ENCODE measurements at regions not wholly inside any gene's neighbourhood (a gene's known extent, or its start where the extent isn't known, plus 50 kb on each side); places are given as distances from the start of the nearest gene placed in this dataset.

DNA sequence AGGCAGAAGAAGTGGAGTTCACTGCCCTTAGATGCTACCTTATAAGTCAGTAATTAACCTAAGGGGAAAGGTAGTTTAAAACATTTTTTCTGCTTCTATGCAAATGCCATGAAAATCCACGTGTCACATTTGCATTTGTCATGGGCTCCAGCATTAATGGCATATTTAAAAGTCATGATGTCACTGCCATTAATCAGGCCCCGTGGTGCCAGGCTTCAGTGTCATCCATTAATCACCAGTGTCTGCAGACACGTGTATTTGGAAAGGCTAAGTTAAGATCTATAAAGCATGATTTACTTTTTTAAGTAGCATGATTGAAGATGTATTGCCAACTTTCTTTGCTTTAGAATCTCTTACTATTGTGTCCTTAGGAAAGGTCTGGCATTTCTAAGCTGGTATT, 857.8 kb downstream of the TUSC7 start:
- Histone ChIP-seq H3K79me2 (no peaks in the 10 kb centered on the region), H2AFZ (no peak overlapping the region), H3K9me3 (ENCODE audit: control insufficient read depth, low read length) (no peaks in the 10 kb centered on the region), H3K27me3 (ENCODE audit: control insufficient read depth, insufficient read depth, low read length) (no peaks in the 10 kb centered on the region), H3K9ac (no peak overlapping the region), H3K27ac (no peak overlapping the region), H3K36me3 (ENCODE audit: control insufficient read depth, insufficient read depth, low read length) (no peaks in the 10 kb centered on the region), H3K4me2 (ENCODE audit: low read length) (no peak overlapping the region), H3K4me1 (no peaks in the 10 kb centered on the region), H3K4me3 (ENCODE audit: low read depth, low read length) (no peak overlapping the region)
- TF ChIP-seq, protein P1, sequence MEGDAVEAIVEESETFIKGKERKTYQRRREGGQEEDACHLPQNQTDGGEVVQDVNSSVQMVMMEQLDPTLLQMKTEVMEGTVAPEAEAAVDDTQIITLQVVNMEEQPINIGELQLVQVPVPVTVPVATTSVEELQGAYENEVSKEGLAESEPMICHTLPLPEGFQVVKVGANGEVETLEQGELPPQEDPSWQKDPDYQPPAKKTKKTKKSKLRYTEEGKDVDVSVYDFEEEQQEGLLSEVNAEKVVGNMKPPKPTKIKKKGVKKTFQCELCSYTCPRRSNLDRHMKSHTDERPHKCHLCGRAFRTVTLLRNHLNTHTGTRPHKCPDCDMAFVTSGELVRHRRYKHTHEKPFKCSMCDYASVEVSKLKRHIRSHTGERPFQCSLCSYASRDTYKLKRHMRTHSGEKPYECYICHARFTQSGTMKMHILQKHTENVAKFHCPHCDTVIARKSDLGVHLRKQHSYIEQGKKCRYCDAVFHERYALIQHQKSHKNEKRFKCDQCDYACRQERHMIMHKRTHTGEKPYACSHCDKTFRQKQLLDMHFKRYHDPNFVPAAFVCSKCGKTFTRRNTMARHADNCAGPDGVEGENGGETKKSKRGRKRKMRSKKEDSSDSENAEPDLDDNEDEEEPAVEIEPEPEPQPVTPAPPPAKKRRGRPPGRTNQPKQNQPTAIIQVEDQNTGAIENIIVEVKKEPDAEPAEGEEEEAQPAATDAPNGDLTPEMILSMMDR (IDR thresholded peaks at IDR 0.05), result no peak

DNA sequence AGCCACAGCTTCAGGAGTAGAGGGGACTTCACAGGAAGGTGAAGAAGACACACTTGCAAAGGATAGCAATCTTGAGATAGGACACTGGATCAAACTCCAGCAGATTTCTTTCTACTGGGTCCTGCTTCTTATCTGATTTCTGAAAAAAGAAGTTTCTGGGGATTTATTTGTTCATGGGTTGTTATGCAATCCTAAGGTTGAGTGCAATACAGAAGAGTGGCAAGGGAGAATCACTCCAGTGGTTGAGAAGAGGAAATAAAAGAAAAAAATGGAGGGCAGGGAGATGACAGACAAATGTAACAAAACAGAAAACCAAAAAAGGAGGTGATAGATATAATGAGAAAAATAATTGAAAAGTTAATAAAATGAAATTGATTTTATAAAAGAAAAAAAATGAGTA, 858.3 kb downstream of the TUSC7 start:
- Histone ChIP-seq H3K9me3 (ENCODE audit: control insufficient read depth, low read length) (no peaks in the 10 kb centered on the region), H3K4me2 (ENCODE audit: low read length) (no peak overlapping the region), H3K27me3 (ENCODE audit: control insufficient read depth, insufficient read depth, low read length) (no peaks in the 10 kb centered on the region), H3K4me1 (no peaks in the 10 kb centered on the region), H3K4me3 (ENCODE audit: low read depth, low read length) (no peak overlapping the region), H2AFZ (no peak overlapping the region), H3K27ac (no peak overlapping the region), H3K9ac (no peak overlapping the region), H3K36me3 (ENCODE audit: control insufficient read depth, insufficient read depth, low read length) (no peaks in the 10 kb centered on the region), H3K79me2 (no peaks in the 10 kb centered on the region)
- TF ChIP-seq, protein P1 (IDR thresholded peaks at IDR 0.05), result no peak

DNA sequence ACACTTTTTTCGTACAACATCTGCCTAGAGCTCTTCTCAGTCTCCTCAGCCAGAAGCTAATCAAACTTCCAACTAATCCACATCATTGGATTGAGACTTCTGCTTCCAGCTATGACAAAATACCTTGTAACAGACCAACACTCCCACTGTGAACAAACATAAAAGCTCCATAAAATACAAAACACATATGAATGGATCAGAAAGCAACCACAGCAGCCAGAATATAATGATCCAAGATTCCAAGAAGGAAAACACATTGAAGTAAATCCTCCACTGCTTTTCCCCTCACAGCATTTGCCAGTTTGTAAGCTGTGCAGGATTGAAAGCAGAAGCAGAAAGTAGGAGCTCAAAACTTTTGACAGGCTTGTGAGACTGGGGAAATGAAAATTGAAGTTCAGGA, 863.2 kb downstream of the TUSC7 start:
- H3K27me3 ChIP-seq (ENCODE audit: control insufficient read depth, insufficient read depth, low read length), result no peaks in the 10 kb centered on the region
- no peaks in the 10 kb centered on the region for H3K9me3 ChIP-seq (ENCODE audit: control insufficient read depth, low read length)
- H3K9ac ChIP-seq, result no peak overlapping the region
- H3K4me2 ChIP-seq (ENCODE audit: low read length), result no peak overlapping the region
- no peaks in the 10 kb centered on the region for H3K36me3 ChIP-seq (ENCODE audit: control insufficient read depth, insufficient read depth, low read length)
- no peaks in the 10 kb centered on the region for H3K79me2 ChIP-seq
- H3K4me1 ChIP-seq, result no peaks in the 10 kb centered on the region
- no peak overlapping the region for H2AFZ ChIP-seq
- no peak overlapping the region for H3K4me3 ChIP-seq (ENCODE audit: low read depth, low read length)
- TF ChIP-seq, protein P1 (IDR thresholded peaks at IDR 0.05), result no peak
- no peak overlapping the region for H3K27ac ChIP-seq

DNA sequence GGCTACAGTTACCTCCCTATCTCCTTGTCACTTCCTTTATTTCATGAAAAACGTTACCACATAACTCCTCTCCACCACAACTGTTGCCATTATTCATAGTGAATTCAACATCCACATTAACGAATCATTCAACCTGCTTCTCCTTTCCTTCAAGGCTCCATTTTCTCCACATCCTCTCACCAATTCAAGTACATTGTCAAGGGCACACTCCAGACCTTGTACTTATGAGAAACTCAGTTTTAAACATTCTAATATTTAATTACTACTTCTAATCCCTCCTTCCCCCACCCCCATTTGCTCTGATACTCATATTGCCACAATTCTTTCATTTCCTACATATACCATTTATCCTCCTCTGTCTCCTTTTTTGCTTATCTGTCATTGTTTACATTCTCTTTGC, 871.2 kb downstream of the TUSC7 start:
- no peak overlapping the region for H2AFZ ChIP-seq
- H3K27me3 ChIP-seq (ENCODE audit: control insufficient read depth, insufficient read depth, low read length), result no peaks in the 10 kb centered on the region
- no peak overlapping the region for H3K27ac ChIP-seq
- no peaks in the 10 kb centered on the region for H3K36me3 ChIP-seq (ENCODE audit: control insufficient read depth, insufficient read depth, low read length)
- TF ChIP-seq, protein P1 (IDR thresholded peaks at IDR 0.05), result no peak
- H3K4me2 ChIP-seq (ENCODE audit: low read length), result no peak overlapping the region
- no peaks in the 10 kb centered on the region for H3K4me1 ChIP-seq
- H3K79me2 ChIP-seq, result no peaks in the 10 kb centered on the region
- H3K4me3 ChIP-seq (ENCODE audit: low read depth, low read length), result no peak overlapping the region
- no peak overlapping the region for H3K9ac ChIP-seq
- H3K9me3 ChIP-seq (ENCODE audit: control insufficient read depth, low read length), result no peaks in the 10 kb centered on the region

DNA sequence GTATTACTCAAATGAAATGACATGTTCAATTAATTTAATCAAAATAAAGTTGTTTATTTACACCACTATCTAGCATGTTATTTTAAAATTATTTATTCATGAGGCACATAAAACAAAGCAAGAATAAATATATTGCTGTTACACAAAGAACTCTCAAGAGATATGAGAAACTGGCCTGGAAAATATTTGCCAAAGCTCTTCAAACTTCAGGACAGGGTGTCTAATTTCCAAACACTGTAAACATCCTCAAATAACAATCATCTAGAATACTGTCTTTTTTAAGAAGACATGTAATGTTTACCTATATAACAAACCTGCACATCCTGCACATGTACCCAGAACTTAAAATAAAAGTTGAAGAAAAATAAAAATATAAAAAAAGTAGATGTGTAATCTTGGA, 876.6 kb downstream of the TUSC7 start:
- Histone ChIP-seq H3K4me1 (no peaks in the 10 kb centered on the region), H3K9me3 (ENCODE audit: control insufficient read depth, low read length) (no peaks in the 10 kb centered on the region), H3K9ac (no peak overlapping the region), H3K36me3 (ENCODE audit: control insufficient read depth, insufficient read depth, low read length) (no peaks in the 10 kb centered on the region), H3K4me2 (ENCODE audit: low read length) (no peak overlapping the region), H2AFZ (no peak overlapping the region), H3K27ac (no peak overlapping the region), H3K4me3 (ENCODE audit: low read depth, low read length) (no peak overlapping the region), H3K79me2 (no peaks in the 10 kb centered on the region), H3K27me3 (ENCODE audit: control insufficient read depth, insufficient read depth, low read length) (no peaks in the 10 kb centered on the region)
- TF ChIP-seq, protein P1 (IDR thresholded peaks at IDR 0.05), result no peak

Data from parathyroid adenoma (tissue), 2 donors.